LNCAP (cell line): ENCODE measurements at regions not wholly inside any gene's neighbourhood (a gene's known extent, or its start where the extent isn't known, plus 50 kb on each side); places are given as distances from the start of the nearest gene placed in this dataset.
A peak's percentile ranks its signal among the peaks of the same experiment; 100 is the strongest.

Experiments used
- CTCF ChIP-seq: fragments of 450-650 bp; IDR thresholded peaks from 2 replicates; pipeline ENCODE4 v1.5.1; 2017; ENCODE audit warnings: mild to moderate bottlenecking

- no peak for TF ChIP-seq CTCF
Measured at GRCh38 chr3:459311-459670, 262.7 kb downstream of the CHL1 start.

- no peak for TF ChIP-seq CTCF
Measured at GRCh38 chr3:461006-461405, 264.4 kb downstream of the CHL1 start.

GRCh38 chr3:462851-463250 is 266.3 kb downstream of the CHL1 start:
- TF ChIP-seq CTCF, result no peak

- TF ChIP-seq CTCF, result no peak
Measured at GRCh38 chr3:463252-464192, 267.0 kb downstream of the CHL1 start.

GRCh38 chr3:464255-464654 is 267.7 kb downstream of the CHL1 start:
- TF ChIP-seq CTCF, result no peak

GRCh38 chr3:468172-468571 is 271.6 kb downstream of the CHL1 start:
- peak; percentile 77 for TF ChIP-seq CTCF

GRCh38 chr3:473033-473800 is 276.7 kb downstream of the CHL1 start:
- no peak for TF ChIP-seq CTCF
